Liver (tissue), 3 donors: ENCODE measurements at regions not wholly inside any gene's neighbourhood (a gene's known extent, or its start where the extent isn't known, plus 50 kb on each side); places are given as distances from the start of the nearest gene placed in this dataset.

Source experiments
- CTCF ChIP-seq: fragments of 150-350 bp; IDR thresholded peaks from 2 replicates; pipeline ENCODE4 v1.5.1; 2017; ENCODE audit warnings: improper control_type of control experiment, low read depth, low read length; ENCODE audit not compliant: missing input control
- EGR1 ChIP-seq, 2 donors: IDR thresholded peaks; 2 replicates each; pipeline ENCODE4 v1.6.1; 2016 to 2018; ENCODE audit warnings: antibody characterized with exemption in 2 of 2, low read depth in 2 of 2
- GABPA ChIP-seq, 2 donors: IDR thresholded peaks in 1 of 2; conservative IDR thresholded peaks in 1 of 2; 2 replicates each; pipeline ENCODE4 v1.6.1; 2016; ENCODE audit warnings: antibody characterized with exemption in 2 of 2, mild to moderate bottlenecking in 1 of 2, moderate library complexity in 1 of 2
- HNF4A ChIP-seq, 2 donors: conservative IDR thresholded peaks; 2 replicates each; pipeline ENCODE4 v1.6.1; 2016; ENCODE audit warnings: antibody characterized with exemption in 2 of 2, mild to moderate bottlenecking in 2 of 2
- JUND ChIP-seq, 2 donors: IDR thresholded peaks; 2 replicates each; pipeline ENCODE4 v1.6.1; 2016; ENCODE audit warnings: antibody characterized with exemption in 2 of 2
- MAX ChIP-seq: IDR thresholded peaks from 2 replicates; pipeline ENCODE4 v1.6.1; 2016; ENCODE audit warnings: antibody characterized with exemption
- RAD21 ChIP-seq, 2 donors: IDR thresholded peaks; 2 replicates each; pipeline ENCODE4 v1.6.1; 2016; ENCODE audit warnings: antibody characterized with exemption in 2 of 2, mild to moderate bottlenecking in 2 of 2
- SP1 ChIP-seq: IDR thresholded peaks from 2 replicates; pipeline ENCODE4 v1.6.1; 2018; ENCODE audit warnings: antibody characterized with exemption, mild to moderate bottlenecking
- TAF1 ChIP-seq: conservative IDR thresholded peaks from 2 replicates; pipeline ENCODE4 v1.6.1; 2016; ENCODE audit warnings: antibody characterized with exemption, mild to moderate bottlenecking
- YY1 ChIP-seq: IDR thresholded peaks from 2 replicates; pipeline ENCODE4 v1.6.1; 2016; ENCODE audit warnings: antibody characterized with exemption, mild to moderate bottlenecking
- TF ChIP-seq, protein P1 (sequence below): IDR thresholded peaks from 2 replicates; pipeline ENCODE4 v1.6.1; 2016; ENCODE audit warnings: antibody characterized with exemption
- donor health status: healthy.
- donor health status: healthy.

DNA sequence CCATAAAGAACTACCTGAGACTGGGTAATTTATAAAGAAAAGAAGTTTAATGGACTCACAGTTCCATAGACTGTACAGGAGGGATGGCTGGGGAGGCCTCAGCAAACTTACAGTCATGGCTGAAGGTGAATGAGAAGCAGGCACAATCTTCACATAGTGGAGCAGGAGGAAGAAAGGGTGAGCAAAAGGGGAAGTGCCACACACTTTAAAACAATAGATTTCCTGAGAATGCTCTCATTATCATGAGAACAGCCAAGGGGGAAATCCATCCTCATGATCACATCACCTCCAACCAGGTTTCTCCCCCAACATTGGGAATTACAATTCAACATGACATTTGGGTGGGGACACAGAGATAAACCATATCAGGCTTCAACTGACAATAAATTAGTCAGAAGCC, 664.9 kb downstream of the TAF11L14 start:
- TF ChIP-seq, protein P1, sequence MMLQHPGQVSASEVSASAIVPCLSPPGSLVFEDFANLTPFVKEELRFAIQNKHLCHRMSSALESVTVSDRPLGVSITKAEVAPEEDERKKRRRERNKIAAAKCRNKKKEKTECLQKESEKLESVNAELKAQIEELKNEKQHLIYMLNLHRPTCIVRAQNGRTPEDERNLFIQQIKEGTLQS, result no peak
- TF ChIP-seq CTCF (no peak), EGR1 (IDR thresholded peaks at IDR 0.05; ENCODE audit: low read depth in 2 of 2) (no peak), SP1 (no peak), MAX (no peak), TAF1 (no peak), RAD21 (IDR thresholded peaks at IDR 0.05) (no peak), HNF4A (conservative IDR thresholded peaks at IDR 0.05) (no peak), YY1 (no peak), JUND (IDR thresholded peaks at IDR 0.05) (no peak), GABPA (IDR thresholded peaks at IDR 0.05 in 1 of 2, conservative IDR thresholded peaks at IDR 0.05 in 1 of 2) (no peak)
